ENCODE measurements at regions not wholly inside any gene's neighbourhood (a gene's known extent, or its start where the extent isn't known, plus 50 kb on each side); places are given as distances from the start of the nearest gene placed in this dataset.

GRCh38 chr2:185674232-185674631, 64.4 kb upstream of the FSIP2 start:
- no peak for TF ChIP-seq POLR2A (IDR thresholded peaks at IDR 0.05)
- no peak for TF ChIP-seq CTCF (IDR thresholded peaks at IDR 0.05)
- TF ChIP-seq POLR2AphosphoS5 (IDR thresholded peaks at IDR 0.05; ENCODE audit: insufficient read depth in 1 of 2, low read depth in 1 of 2) = no peak

All from vagina (tissue), 2 donors.